Suppressor macrophage (primary cell): ENCODE measurements at regions not wholly inside any gene's neighbourhood (a gene's known extent, or its start where the extent isn't known, plus 50 kb on each side); places are given as distances from the start of the nearest gene placed in this dataset.
A peak's percentile ranks its signal among the peaks of the same experiment; 100 is the strongest.
"Not testable (repeated sequence)": the region's sequence is repeated elsewhere in the genome, so short reads cannot be mapped to it uniquely, and the experiment has no call there.

Experiments
- DNase-seq, 4 experiments: peaks; one replicate each; pipeline ENCODE4 v3.0.0-alpha.2; 2020 to 2022

DNA sequence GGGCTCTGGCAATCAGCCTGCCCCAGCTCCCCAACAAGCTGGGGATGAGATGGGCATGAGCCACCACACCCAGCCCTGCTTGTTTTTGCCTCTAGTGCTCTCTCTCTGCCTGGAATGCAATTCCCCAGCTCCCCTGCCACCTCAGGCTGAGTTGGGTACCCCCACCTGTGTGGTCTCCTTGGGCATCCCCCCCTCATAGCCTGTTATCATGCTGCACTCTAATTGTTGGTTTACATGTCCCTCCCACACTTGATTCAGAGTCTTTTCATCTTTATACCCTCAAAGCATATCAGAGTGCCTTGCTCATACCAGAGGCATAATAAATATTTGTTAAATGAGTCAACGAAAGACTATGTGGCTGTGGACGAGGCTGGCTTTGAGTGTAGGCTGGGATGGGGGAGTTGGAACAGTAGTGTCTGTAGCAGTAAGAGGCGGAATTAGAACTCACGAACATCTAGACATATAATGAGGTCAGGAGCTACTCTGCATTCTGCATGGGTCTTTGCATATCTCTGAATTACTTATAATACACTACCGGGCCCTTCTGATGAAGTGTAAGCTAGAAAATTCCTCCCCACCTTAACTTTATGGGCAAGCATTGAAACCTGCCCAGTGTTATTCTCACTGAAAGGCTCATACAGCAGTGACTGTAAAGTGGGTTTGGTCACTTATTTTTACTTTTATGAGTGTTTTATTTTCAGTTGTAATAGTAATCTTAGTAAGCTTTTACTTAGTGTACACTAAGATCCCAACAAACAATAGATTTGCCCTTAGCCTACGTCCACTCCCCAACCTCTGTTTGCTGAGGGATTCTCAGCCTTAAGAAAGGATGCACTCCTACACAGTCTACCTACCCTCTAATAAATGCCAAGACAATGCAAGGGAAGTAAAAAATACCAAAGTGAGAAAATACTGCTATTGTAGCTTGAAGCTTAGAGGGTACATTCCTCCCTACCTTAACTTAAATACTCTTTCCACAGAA, 58.7 kb downstream of the EDN1 start:
- DNase-seq, result no peak

DNA sequence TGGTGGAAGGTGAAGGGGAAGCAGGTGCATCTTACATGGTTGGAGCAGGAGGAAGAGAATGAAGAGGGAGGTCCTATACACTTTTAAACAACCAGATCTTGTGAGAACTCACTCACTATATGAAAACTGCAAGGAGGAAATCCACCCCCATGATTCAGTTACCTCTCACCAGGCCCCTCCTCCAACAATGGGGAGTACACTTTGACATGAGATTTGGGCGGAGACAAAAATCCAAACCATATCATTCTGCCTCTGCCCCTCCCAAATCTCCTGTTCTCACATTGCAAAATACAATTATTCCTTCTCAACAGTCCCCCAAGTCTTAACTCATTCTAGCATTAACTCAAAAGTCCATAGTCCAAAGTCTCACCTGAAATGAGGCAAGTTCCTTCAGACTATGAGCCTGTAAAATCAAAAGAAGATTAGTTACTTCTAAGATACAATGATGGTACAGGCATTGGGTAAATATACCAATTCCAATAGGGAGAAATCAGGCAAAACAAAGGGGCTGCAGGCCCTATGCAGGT, 60.5 kb downstream of the EDN1 start:
- DNase-seq, result no peak

DNA sequence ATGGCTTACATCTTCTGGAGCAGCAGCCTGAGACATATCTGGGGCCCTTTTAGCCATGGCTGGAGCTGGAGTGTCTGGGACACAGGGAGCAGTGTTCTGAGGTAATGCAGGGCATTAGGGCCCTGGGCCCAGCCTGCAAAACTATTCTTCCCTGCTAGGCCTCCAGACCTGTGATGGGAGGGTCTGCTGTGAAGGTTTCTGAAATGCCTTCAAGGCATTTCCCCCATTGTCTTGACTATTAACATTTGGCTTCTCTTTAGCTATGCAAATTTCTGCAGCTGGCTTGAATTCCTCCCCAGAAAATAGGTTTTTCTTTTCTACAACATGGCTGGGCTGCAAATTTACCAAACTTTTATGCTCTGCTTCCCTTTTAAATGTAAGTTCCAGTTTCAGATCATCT, 61.5 kb downstream of the EDN1 start:
- no peak for DNase-seq

DNA sequence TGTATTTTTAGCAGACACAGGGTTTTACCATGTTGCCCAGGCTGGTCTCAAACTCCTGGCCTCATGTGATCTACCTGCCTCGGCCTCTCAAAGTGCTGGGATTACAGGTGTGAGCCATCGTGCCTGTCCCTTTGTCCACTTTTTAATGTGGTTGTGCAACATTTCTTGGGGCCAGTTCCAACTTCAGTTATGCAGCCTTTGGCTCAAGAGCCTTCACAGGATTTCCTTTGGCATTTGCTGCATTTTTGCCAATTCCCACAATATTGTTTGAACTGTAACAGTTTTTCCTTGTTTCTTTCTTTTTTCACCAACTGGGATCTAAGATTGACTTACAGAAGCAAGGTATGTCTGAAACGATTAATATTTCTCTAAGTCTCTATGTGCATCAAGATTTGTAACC, 63.6 kb downstream of the EDN1 start:
- DNase-seq, result no peak

DNA sequence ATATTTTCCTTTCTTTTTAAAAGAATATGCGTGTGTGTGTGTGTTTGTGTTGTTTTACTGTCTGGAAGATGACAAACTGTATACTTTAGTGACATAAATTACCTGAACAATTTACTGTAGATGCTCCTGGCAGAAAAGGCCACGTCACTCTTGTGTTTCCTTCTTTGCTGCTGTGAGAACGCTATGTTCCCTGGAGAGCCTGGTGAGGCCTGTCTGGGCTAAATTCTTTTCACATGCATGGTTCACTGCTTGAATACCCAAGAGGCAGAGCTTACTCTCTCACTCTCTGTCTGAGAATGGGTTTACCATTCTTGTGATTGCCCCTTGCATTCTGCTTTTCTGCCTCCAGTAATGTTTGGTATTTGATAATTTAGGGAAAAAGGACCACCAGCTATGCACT, 64.3 kb downstream of the EDN1 start:
- no peak for DNase-seq

DNA sequence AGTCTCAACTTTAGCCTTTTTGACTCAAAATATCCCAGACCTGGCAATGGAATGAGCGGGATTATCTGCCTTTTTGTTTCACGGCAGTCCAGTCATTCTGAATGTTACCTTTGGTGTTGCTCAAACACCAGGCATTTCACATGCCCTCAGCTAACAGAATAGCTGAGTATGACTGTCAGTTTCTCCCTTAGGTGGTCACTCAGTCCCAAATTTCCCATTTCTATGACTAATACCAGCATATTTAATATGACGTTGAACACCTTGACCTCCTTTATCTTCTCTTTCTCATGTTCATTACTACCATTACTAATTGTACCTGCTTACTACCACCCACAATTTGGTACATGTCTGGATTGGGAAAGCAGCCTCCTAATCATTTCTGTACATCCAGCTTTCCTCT, 65.2 kb downstream of the EDN1 start:
- DNase-seq, result no peak

DNA sequence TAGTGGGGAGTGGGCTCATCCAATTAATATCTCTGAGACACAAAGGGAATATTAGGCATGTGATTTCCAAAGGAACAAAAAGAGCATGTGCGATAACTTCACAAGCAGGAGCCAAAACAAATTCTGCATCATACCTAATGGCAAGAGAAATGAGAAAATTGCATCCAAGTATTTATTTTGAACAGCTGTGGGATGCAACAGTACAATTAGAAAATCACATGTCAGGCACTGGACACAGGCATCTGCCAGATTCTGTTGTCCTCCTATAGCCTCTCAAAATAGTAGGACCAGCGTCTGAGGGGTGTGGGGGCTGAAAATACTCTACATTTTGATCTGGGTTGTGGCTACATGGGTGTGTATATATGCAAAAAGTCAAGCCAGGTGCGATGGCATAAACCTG, 66.3 kb downstream of the EDN1 start:
- DNase-seq, result no peak

DNA sequence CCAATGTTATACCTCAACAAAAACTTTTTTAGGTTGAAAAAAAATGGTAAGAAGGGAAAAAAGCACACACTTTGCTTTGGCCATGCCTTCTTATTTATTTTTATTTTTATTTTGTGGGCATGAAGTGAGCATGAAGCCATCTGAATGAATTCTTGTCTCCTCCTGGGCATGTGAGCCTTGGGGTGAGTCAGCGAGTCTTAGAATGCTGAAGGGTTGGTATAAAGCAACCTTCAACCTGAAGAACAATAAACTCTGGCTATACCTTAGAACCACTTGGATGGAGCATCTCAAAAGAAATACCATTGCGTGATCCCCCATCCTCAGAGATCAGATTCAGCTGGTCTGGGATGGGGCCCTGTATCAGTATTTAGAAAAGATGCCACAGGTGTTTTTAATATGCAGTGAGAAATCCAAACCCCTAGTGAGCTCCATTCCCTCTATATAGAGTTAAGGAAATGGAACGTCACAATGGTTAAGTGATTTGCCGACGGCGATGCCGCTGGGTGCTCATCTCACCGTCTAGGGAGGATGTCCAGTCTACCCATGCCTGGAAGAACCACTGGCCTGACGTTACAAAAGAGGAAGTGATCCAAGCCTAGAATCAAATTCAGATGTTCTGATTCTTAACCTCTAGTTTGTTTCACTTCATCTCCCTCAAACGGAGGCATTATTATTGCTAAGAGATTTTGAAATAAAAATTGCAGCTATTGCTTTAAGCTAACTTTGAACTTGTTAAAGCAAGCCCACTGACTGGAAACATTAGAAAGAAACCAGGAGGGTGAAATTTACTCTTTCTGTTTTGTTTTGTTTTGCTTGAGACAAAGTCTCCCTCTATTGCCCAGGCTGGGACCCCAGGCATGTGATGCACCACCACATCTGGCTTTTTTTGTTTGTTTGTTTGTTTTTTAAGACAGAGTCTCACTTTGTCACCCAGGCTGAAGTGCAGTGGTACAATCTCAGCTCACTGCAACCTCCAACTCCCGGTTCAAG, 67.1 kb downstream of the EDN1 start:
- peak; percentile 55 to 80 (median 74) for DNase-seq

DNA sequence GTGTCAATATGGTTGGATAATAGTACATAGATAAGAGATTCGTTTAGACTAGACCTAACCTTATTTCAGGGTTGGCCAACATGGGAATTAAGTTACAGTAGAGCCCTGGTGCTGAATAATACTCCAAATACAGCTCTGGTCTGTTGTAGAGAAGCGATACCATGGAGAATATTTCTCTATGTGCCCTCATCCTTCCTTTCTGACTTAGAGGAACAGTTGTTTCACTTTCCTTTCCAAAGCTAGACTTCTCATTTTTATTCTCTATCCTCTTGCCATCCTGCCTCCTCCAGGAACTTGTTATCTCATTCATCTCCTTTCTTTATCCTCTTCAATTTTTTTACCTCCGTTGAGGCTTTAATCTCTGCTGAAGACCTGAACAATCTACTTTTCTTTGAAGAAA, 68.9 kb downstream of the EDN1 start:
- DNase-seq, result peak; percentile 12 to 64 (median 36)

DNA sequence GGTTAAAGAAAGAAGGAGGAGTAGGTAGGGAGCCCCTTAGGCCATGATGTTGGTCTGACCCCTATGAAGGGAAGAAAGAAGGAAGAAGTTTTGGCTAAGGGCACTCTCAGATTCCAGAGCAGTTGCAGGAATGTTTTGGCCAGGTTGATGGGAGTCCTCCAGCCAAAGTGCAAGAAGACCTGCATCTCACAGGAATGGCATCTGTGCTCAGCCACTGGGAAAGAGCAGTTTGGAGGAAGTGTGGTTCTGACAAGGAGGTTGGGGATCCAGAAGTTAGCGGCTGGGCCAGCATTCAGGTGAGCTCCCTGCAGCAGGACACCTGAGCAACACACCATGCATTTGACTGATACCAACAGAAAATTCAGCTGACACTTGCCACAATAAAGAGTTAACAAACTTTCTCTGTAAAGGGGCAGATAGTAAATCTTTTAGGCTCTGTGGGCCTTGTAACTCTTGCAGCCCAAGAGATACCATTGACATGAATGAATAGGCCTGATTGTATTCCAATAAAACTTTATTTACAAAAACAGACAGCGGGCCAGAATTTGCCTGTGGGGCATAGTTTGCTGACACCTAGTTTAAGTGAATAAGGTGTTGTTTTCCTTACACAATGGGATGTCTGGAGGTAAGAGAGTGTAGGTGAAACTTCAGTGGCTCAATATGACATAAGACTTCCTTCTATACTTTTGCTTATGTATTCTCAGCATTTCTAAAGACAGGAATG, 71.0 kb downstream of the EDN1 start:
- no peak for DNase-seq

DNA sequence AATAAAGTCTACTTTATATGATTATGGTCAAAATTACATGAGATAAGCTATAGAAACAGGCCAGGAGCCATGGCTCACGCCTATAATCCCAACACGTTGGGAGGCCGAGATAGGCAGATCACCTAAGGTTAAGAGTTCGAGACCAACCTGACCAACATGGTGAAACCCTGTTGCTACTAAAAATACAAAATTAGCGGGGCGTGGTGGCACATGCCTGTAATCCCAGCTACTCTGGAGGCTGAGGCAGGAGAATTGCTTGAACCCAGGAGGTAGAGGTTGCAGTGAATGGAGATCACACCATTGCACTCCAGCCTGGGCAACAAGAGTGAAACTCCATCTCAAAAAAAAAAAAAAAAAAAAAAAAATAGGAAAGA, 73.1 kb downstream of the EDN1 start:
- not testable (repeated sequence) for DNase-seq

DNA sequence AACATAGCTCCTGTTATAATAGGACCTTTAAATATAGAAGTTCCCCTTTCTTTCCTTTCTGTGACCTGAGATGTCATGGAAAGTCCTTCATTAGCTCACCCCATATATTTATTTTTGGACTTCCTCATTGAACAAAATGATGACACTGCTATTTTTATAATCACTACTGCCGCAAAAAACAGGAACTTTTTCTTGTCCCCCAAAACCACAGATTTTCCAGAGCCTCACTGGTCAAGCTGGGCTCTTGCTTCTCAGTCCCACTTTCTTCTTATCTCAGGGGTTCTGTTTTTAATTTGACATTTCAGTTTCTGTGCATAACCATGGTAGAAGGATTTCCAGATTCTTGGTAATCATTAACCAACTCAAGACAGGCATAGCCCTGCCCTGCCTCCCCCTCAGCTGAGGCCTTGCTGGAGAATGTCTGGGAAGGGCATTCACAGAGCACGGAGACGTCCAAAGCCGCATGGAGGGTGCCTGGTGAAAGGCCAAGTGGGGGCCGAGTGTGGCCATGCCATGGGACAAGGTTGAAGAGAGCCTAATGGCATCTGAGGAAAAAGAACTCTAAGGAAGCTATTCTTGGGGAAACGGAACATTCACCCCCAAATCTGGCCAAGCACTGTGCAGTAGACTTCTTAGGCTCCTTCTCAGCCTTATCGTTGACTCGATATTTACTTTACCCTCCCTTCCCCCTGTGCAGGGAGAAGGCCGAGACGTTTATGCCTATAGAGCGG, 73.7 kb downstream of the EDN1 start:
- peak; percentile 71 to 95 (median 86) for DNase-seq

DNA sequence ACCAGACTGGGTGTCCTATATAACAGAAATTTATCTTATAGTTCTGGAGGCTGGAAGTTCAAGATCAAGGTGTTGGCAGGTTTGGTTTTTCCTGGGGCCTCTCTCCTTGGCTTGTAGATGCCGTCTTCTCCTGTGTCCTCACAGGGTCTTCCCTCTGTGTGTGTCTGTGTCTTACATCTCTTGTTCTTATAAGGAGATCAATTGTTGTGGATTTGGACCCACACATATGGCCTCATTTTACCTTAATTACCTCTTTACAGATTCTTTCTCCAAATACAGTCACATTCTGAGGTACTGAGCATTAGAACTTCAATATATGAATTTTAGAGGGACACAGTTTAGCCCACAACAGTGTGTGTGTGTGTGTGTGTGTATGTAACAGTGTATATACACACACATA, 74.5 kb downstream of the EDN1 start:
- DNase-seq, result no peak

DNA sequence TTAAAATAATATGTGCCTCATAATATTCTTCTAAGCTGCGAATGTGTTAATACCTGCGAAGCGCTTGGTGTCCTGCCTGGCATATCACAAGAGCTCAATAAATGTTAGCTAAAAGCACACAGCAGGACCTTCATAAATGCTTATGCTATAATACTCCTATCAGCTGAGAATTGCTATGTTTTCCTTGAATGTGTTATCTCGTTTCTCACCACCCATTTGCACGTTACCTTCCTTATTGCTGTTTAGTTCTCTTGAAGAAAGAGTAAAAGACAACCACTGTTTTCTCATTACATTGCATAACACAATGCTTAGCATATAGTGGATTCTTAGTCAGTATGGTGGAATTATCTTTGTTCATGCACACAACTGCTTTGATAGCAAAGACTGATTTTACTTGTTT, 76.6 kb downstream of the EDN1 start:
- no peak for DNase-seq

DNA sequence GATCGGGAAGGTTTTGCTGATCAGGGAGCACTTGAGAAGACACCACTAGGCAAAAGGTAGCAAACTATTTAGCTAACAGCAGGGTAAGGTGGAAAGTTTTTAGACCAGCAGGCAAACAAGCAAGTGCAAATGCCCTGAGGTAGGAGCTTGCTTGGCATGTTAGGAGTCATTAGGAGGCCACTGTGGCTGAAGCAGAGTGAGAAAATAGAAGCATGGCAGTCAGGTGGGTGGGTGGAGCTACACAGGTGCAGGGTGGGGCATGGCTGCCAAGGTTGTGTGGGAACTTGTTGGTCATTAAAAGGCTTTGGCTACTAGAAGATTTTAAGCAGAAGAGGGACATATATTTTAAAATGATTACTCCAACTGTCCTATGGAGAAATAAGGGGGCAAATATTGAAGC, 77.3 kb downstream of the EDN1 start:
- DNase-seq, result no peak

DNA sequence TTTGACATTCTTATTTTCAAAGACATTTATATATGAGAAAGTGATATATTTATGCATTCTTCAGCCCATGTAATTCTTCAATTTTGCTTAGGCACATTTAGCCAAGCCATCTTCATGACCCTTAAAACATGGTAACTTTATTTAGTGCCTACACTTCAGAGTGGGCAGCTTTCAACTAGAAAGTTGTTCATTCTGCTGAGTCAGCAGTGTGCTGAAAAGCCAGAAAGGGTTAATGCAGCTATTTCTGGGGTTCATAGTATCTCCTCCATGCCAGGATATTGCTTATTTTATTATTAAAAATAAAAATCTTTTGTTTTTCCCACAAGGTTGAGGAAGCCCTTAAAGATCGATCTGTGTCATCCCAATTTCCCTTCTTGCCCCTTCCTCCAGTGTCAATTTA, 79.2 kb downstream of the EDN1 start:
- DNase-seq, result no peak

DNA sequence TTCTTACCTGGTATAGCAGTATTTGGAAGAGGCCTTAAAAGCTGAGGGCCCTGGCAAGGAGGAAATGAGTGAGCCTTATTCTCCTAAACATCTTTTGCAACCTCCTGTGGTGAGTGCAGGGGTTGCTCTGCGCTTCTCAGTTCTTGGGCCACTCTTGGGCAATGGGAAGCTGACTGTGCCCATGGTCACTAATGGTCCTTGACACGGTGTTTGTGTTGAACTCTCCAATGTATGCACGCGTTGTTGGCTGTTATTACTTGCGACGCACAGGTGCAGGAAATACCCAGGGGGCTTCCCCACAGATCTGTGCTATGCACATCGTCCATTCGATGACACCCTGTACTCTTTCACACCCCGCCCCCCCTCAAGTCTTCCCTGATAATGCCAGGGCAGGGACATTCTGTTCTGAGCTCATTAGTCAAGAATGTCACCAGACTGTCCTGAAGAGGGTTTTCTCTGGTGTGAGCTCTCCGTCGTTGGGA, 79.7 kb downstream of the EDN1 start:
- peak; percentile 74 to 88 (median 83) for DNase-seq

DNA sequence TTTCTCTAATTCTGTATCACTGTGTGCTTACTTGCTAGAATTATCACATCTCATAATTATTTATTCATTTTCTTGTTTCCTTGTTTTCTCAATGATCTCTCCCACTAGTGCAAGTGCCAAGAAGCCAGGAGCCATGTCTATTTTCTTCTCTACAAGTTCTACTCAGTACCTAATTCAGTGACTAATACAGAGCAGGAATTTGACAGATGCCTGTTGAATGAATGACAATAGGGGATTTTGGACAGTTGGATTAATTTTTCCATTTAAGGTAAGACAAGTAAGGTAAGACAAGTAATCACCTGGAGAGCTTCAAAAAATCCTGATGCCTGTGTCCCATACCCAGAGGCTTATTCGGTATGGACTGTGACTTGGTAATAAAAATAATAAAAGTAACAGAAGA, 81.0 kb downstream of the EDN1 start:
- no peak for DNase-seq

DNA sequence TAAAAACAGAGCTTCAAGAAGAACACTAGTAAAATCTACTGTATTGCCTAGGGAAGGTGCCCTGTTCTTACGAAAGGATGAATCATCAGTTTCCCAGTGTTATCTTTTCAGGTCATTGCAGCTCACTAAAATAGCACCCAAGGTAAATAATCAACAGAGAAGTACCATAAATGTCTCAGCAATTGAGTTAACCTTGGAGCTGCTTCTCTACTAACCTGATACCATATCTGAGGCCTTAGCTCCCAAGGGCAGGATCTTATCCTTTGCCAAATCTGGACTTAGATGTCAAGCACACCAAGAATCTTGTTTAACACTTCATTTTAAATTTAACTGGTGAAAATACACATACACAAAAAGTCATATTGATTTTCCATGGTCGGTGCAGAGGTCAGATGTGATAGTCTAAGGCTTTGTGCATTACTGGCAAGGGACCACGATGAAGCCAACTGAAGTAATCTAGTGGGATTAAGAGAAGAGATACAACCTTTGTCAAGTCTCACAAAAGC, 81.5 kb downstream of the EDN1 start:
- no peak for DNase-seq

DNA sequence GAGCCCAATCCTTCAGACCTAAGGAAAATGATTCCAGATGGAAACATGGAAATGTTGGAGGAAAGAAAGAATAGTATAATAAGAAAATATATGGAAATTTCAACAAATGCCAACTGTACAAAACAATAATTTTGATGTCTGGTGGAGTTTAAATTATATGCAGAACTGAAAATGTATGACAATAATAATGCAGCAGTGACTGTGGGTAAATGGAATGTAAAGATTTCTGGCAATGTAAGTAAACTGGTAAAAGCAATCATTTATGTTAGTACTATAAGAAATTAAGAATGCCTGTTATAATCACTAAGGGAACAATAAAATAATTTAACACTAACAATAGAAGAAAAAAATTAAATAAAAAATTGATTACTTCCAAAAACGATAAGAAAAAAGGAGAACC, 89.0 kb downstream of the EDN1 start:
- no peak for DNase-seq

DNA sequence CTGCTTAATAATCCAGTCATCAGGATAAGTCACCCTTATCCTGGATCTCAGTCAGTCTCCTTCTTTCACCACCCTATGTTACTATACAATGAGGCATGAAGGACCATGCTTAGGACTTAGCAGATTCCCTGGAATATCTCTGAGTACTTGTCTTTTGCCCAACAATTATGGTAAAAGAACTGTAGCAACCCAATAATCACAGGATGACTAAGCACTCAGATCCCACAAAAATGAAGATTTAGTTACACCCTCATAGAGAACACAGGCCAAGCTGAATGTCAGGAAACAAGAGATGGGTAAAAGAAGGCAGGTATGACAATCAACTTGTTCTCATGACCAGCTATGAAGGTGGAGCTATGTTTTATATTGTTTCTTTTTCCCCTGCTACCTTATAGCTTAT, 91.4 kb downstream of the EDN1 start:
- DNase-seq, result no peak
